GM12878 (cell line): ENCODE measurements at regions not wholly inside any gene's neighbourhood (a gene's known extent, or its start where the extent isn't known, plus 50 kb on each side); places are given as distances from the start of the nearest gene placed in this dataset.

Source experiments
- ATAC-seq: fragments of 200-7000 bp; cut with Tn5 transposase; 3 replicates; pipeline ENCODE4 v1.9.1; 2020; ENCODE audit warnings: mild to moderate bottlenecking, moderate library complexity
- BruUV-seq: library from RNA; stranded (reverse); fragments of 400-500 nt; replicated peaks from 2 replicates; lab custom pipeline; 2021; lab: Mats Ljungman, UMichigan
- CTCF ChIA-PET: fragments of 300-600 bp; sonication (Branson Sonifier 250); formaldehyde crosslinking; extraction: SDS; loops from one replicate; lab custom pipeline; 2021; ENCODE audit warnings: inconsistent platforms; lab: Yijun Ruan, JAX
- POLR2A ChIA-PET: fragments of 350-600 bp; formaldehyde crosslinking; extraction: SDS; loops from one replicate; lab custom pipeline; 2021; ENCODE audit warnings: inconsistent platforms; lab: Charles Lee
- RAD21 ChIA-PET: fragments of 300-600 bp; sonication (Branson Sonifier 250); formaldehyde crosslinking; loops from one replicate; lab custom pipeline; 2023; ENCODE audit warnings: antibody characterized with exemption; ENCODE audit not compliant: unreplicated experiment; lab: Charles Lee
- SMC1A ChIA-PET: fragments of 300-600 bp; sonication (Branson Sonifier 250); formaldehyde crosslinking; loops from one replicate; lab custom pipeline; 2023; ENCODE audit not compliant: unreplicated experiment, uncharacterized antibody; lab: Charles Lee
- DNase-seq: peaks from one replicate; pipeline ENCODE4 v3.0.0-alpha.2; 2011; ENCODE audit warnings: low read depth, low spot score
- FAIRE-seq: peaks from 3 replicates; lab custom pipeline; 2011; peaks lifted over from hg19 to GRCh38; lab: Jason Lieb, UNC
- H2AFZ ChIP-seq: 2 replicates; pipeline ENCODE4 v1.6.0; 2011; ENCODE audit warnings: low read depth, low read length, control low read depth; ENCODE audit not compliant: control insufficient read depth
- H3K27ac ChIP-seq: 2 replicates; pipeline ENCODE4 v1.5.1; 2011; ENCODE audit warnings: control low read depth; ENCODE audit not compliant: control insufficient read depth, insufficient read depth
- H3K27me3 ChIP-seq, 2 experiments: replicated peaks in 1 of 2; 2 replicates each; pipeline versions ENCODE4 v1.6.0 to v1.6.1; 2011; ENCODE audit warnings: low read length in 1 of 2; ENCODE audit not compliant: control insufficient read depth in 2 of 2, insufficient read depth in 2 of 2
- H3K36me3 ChIP-seq, 2 experiments: 2 replicates each; pipeline ENCODE4 v1.5.1; 2011; ENCODE audit warnings: low read length in 1 of 2; ENCODE audit not compliant: control insufficient read depth in 2 of 2, insufficient read depth in 2 of 2
- H3K4me1 ChIP-seq: 2 replicates; pipeline ENCODE4 v1.6.1; 2011; ENCODE audit warnings: mild to moderate bottlenecking, low read length, moderate library complexity, mixed read lengths; ENCODE audit not compliant: control insufficient read depth, insufficient read depth
- H3K4me2 ChIP-seq: 2 replicates; pipeline ENCODE4 v1.6.0; 2011; ENCODE audit warnings: control low read depth; ENCODE audit not compliant: control insufficient read depth, insufficient read depth
- H3K4me3 ChIP-seq: fragments of 200-600 bp; sonication (generic); 2 replicates; pipeline ENCODE4 v1.5.1; 2016
- H3K79me2 ChIP-seq: 2 replicates; pipeline ENCODE4 v1.6.0; 2011; ENCODE audit warnings: low read length; ENCODE audit not compliant: control insufficient read depth, insufficient read depth
- H3K9ac ChIP-seq: 2 replicates; pipeline ENCODE4 v1.8.0; 2011; ENCODE audit warnings: low read length, control low read depth, mixed read lengths; ENCODE audit not compliant: control insufficient read depth, insufficient read depth
- H3K9me3 ChIP-seq: replicated peaks from 3 replicates; pipeline ENCODE4 v1.5.1; 2011; ENCODE audit warnings: mild to moderate bottlenecking, low read length; ENCODE audit not compliant: control insufficient read depth, insufficient read depth
- H4K20me1 ChIP-seq: 2 replicates; pipeline ENCODE4 v1.6.0; 2011; ENCODE audit not compliant: control insufficient read depth, insufficient read depth
- ESRRA ChIP-seq: IDR thresholded peaks from 2 replicates; pipeline ENCODE4 v1.6.1; 2012; ENCODE audit warnings: mild to moderate bottlenecking, low read length, improper control_type of control experiment
- HDAC2 ChIP-seq: fragments of 200-600 bp; sonication (generic); IDR thresholded peaks from 2 replicates; pipeline ENCODE4 v1.6.1; 2017
- JUNB ChIP-seq: IDR thresholded peaks from 2 replicates; pipeline ENCODE4 v1.6.1; 2016; ENCODE audit warnings: antibody characterized with exemption, mild to moderate bottlenecking
- KAT2A ChIP-seq: conservative IDR thresholded peaks from 2 replicates; pipeline ENCODE4 v1.6.1; 2011; ENCODE audit warnings: low read depth, low read length; ENCODE audit not compliant: control insufficient read depth
- KLF5 ChIP-seq: fragments of 450-650 bp; IDR thresholded peaks from 2 replicates; pipeline ENCODE4 v1.6.1; 2014; ENCODE audit warnings: mild to moderate bottlenecking; ENCODE audit not compliant: partially characterized antibody
- MEF2B ChIP-seq: fragments of 450-650 bp; IDR thresholded peaks from 2 replicates; pipeline ENCODE4 v1.6.1; 2018; ENCODE audit warnings: mild to moderate bottlenecking, moderate library complexity; ENCODE audit not compliant: partially characterized antibody, poor library complexity, severe bottlenecking
- MYB ChIP-seq: fragments of 150-350 bp; IDR thresholded peaks from 2 replicates; pipeline ENCODE4 v1.6.1; 2014; ENCODE audit warnings: mild to moderate bottlenecking, low read depth, low read length, borderline replicate concordance
- NFXL1 ChIP-seq: fragments of 450-650 bp; IDR thresholded peaks from 2 replicates; pipeline ENCODE4 v1.6.1; 2017; ENCODE audit warnings: antibody characterized with exemption, mild to moderate bottlenecking, borderline replicate concordance
- PML ChIP-seq: IDR thresholded peaks from 2 replicates; pipeline ENCODE4 v1.6.1; 2012; ENCODE audit warnings: low read length, inconsistent platforms
- RFX5 ChIP-seq: IDR thresholded peaks from 2 replicates; pipeline ENCODE4 v1.6.1; 2011; ENCODE audit warnings: low read depth, low read length, improper control_type of control experiment
- SREBF1 ChIP-seq: IDR thresholded peaks from 2 replicates; pipeline ENCODE4 v1.6.1; 2012; ENCODE audit warnings: mild to moderate bottlenecking, low read length
- TAF1 ChIP-seq: IDR thresholded peaks from 2 replicates; pipeline ENCODE4 v1.6.1; 2011; ENCODE audit warnings: mild to moderate bottlenecking, low read depth, low read length, borderline replicate concordance
- TCF3 ChIP-seq: IDR thresholded peaks from 2 replicates; pipeline ENCODE4 v1.6.1; 2012; ENCODE audit warnings: low read depth, mild to moderate bottlenecking, low read length, borderline replicate concordance; ENCODE audit not compliant: insufficient read depth
- TCF7 ChIP-seq: IDR thresholded peaks from 2 replicates; pipeline ENCODE4 v1.6.1; 2014; ENCODE audit warnings: antibody characterized with exemption, borderline replicate concordance
- YBX1 ChIP-seq: fragments of 450-650 bp; IDR thresholded peaks from 2 replicates; pipeline ENCODE4 v1.6.1; 2016; ENCODE audit warnings: antibody characterized with exemption
- ZNF24 ChIP-seq: fragments of 450-650 bp; IDR thresholded peaks from 2 replicates; pipeline ENCODE4 v1.6.1; 2017; ENCODE audit warnings: antibody characterized with exemption, mild to moderate bottlenecking
- WGBS: methylation state at CpG from one replicate; pipeline ENCODE4 v1.1.6; 2016; ENCODE audit warnings: low lambda C conversion rate; ENCODE audit not compliant: insufficient replicate concordance, insufficient coverage; ENCODE audit errors: missing lambda C conversion rate; 5-methylcytosine and 5-hydroxymethylcytosine counted together
- in situ Hi-C: fragments of 300-500 bp; cut with MboI; formaldehyde crosslinking; loops from 9 replicates; pipeline ENCODE4 v1.14.3; 2018; ENCODE audit warnings: mixed read lengths
- intact Hi-C: fragments of 100-400 bp; cut with micrococcal nuclease; formaldehyde crosslinking; loops from one replicate; pipeline ENCODE4 v1.14.2; 2022; ENCODE audit not compliant: unreplicated experiment
- TF ChIP-seq, protein P1 (sequence below): IDR thresholded peaks from 2 replicates; pipeline ENCODE4 v1.6.1; 2012; ENCODE audit warnings: low read depth, low read length, improper control_type of control experiment
- TF ChIP-seq, protein P2 (sequence below): IDR thresholded peaks from 2 replicates; pipeline ENCODE4 v1.6.1; 2011; ENCODE audit warnings: low read depth, low read length, improper control_type of control experiment, borderline replicate concordance
- TF ChIP-seq, protein P3 (sequence below): IDR thresholded peaks from 2 replicates; pipeline ENCODE4 v1.6.1; 2012; ENCODE audit warnings: low read length, inconsistent platforms

DNA sequence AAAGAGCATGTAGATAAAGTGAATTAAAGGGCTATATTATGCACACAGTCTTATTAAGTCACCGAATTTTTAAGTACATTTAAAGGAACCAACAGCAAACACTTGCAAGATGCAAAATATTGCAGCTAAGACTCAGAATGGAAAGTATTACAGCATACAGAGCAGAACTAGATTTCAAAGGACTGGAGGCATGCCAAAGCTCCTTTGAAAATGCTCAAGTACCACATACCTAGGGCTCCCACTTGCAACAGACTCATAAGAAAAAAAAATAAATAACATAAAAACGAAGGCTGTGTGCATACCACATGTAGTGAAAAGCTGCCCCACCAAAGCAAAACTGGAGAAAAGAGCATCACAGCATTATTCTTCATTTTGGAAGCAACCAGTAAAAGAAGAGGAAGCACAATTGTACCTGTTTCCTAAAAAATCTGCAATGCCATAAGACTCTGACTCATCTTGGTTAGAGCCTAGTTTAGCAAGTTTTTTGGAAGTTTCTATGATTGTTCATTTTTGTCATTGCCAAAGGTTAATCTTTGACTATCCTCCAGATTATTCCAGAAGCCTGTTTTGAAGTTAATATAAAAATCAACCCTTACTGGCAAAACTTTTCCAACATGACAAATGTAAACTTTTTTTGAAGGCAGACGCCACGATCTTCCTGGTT, 306.0 kb upstream of the COL3A1 start:
- ChIA-PET CTCF (no interaction called here), POLR2A (no interaction called here), RAD21 (no interaction called here), SMC1A (no interaction called here)
- ATAC-seq: no peak
- 39% methylated on average over 4 of the region's 4 CpGs for WGBS
- Histone ChIP-seq H2AFZ (no peak overlapping the region), H3K4me1 (no peaks in the 10 kb centered on the region), H3K27ac (no peak overlapping the region), H3K4me3 (no peak overlapping the region), H3K36me3 (no peaks in the 10 kb centered on the region), H3K9me3 (no peaks in the 10 kb centered on the region), H3K4me2 (no peak overlapping the region), H3K27me3 (no peaks in the 10 kb centered on the region), H3K79me2 (no peaks in the 10 kb centered on the region), H4K20me1 (no peaks in the 10 kb centered on the region), H3K9ac (no peak overlapping the region)
- TF ChIP-seq MYB: no peak
- TF ChIP-seq, protein P1, sequence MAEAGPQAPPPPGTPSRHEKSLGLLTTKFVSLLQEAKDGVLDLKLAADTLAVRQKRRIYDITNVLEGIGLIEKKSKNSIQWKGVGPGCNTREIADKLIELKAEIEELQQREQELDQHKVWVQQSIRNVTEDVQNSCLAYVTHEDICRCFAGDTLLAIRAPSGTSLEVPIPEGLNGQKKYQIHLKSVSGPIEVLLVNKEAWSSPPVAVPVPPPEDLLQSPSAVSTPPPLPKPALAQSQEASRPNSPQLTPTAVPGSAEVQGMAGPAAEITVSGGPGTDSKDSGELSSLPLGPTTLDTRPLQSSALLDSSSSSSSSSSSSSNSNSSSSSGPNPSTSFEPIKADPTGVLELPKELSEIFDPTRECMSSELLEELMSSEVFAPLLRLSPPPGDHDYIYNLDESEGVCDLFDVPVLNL: no peak
- TF ChIP-seq TCF3: no peak
- TF ChIP-seq RFX5: no peak
- TF ChIP-seq, protein P2, sequence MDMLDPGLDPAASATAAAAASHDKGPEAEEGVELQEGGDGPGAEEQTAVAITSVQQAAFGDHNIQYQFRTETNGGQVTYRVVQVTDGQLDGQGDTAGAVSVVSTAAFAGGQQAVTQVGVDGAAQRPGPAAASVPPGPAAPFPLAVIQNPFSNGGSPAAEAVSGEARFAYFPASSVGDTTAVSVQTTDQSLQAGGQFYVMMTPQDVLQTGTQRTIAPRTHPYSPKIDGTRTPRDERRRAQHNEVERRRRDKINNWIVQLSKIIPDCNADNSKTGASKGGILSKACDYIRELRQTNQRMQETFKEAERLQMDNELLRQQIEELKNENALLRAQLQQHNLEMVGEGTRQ: no peak
- no peak for TF ChIP-seq NFXL1
- no peak for TF ChIP-seq KLF5
- TF ChIP-seq TCF7: no peak
- TF ChIP-seq YBX1: no peak
- TF ChIP-seq MEF2B: no peak
- no peak for TF ChIP-seq HDAC2
- TF ChIP-seq SREBF1: no peak
- no peak for TF ChIP-seq TAF1
- no peak for TF ChIP-seq ESRRA
- TF ChIP-seq KAT2A: no peak
- TF ChIP-seq ZNF24: no peak
- TF ChIP-seq, protein P3, sequence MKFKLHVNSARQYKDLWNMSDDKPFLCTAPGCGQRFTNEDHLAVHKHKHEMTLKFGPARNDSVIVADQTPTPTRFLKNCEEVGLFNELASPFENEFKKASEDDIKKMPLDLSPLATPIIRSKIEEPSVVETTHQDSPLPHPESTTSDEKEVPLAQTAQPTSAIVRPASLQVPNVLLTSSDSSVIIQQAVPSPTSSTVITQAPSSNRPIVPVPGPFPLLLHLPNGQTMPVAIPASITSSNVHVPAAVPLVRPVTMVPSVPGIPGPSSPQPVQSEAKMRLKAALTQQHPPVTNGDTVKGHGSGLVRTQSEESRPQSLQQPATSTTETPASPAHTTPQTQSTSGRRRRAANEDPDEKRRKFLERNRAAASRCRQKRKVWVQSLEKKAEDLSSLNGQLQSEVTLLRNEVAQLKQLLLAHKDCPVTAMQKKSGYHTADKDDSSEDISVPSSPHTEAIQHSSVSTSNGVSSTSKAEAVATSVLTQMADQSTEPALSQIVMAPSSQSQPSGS: no peak
- TF ChIP-seq PML: no peak
- no peak for TF ChIP-seq JUNB
- no peak for FAIRE-seq
- in situ Hi-C loops: no loop called here
- intact Hi-C loops: no loop called here
- no TSS peak for BruUV-seq
- no peak for DNase-seq
